ENCODE measurements at regions not wholly inside any gene's neighbourhood (a gene's known extent, or its start where the extent isn't known, plus 50 kb on each side); places are given as distances from the start of the nearest gene placed in this dataset.

DNA sequence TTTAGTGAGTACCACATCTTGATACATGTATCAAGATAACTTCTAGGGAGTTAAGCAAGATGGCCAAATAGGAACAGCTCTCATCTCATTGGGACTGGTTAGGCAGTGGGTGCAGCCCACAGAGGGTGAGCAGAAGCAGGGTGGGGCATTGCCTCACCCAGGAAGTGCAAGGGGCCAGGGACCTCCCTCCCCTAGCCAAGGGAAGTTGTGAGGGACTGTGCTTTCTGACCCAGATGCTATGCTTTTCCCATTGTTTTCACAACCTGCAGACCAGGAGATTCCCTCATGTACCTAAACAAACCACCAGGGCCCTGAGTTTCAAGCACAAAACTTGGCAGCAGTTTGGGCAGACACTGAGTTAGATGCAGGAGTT is 665.0 kb upstream of the CBLB start:
- no peak for DNase-seq (ENCODE audit: low read depth)

DNA sequence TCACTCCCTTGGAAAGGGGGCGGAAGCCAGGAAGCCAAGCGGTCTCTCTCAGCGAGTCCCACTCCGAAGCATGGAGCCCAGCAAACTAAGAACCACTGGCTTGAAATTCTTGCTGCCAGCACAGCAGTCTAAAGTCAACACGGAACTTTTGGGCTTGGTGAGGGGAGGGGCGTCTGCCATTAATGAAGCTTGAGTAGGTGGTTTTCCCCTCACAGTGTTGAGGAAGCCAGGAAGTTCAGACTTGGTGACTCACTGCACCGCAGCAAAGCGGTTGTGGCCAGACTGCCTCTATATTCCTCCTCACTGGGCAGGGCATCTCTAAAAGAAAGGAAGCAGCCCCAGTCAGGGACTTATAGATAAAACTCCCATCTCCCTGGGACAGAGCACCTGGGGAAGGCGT is 665.4 kb upstream of the CBLB start:
- DNase-seq (ENCODE audit: low read depth): peak; percentile 35

DNA sequence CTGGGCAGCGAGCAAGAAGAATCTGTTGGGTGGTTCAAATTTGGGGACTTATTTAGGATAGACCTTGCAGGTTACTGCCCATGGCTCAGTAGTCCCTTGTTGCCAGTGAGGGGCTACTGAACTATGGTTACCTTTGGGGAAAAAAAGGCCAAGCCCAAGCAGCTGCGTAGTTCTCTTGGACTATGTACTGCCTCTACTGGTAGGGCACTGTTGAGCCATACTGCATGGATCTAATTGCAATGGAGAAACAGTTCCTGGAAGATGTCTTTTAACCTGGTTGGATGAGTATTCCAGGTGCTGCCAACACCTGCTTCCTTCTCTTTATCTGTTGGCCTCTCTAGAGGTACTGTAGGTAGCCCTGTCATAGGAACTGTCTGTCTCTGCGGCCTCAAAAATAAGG is 671.9 kb upstream of the CBLB start:
- DNase-seq (ENCODE audit: low read depth): no peak

DNA sequence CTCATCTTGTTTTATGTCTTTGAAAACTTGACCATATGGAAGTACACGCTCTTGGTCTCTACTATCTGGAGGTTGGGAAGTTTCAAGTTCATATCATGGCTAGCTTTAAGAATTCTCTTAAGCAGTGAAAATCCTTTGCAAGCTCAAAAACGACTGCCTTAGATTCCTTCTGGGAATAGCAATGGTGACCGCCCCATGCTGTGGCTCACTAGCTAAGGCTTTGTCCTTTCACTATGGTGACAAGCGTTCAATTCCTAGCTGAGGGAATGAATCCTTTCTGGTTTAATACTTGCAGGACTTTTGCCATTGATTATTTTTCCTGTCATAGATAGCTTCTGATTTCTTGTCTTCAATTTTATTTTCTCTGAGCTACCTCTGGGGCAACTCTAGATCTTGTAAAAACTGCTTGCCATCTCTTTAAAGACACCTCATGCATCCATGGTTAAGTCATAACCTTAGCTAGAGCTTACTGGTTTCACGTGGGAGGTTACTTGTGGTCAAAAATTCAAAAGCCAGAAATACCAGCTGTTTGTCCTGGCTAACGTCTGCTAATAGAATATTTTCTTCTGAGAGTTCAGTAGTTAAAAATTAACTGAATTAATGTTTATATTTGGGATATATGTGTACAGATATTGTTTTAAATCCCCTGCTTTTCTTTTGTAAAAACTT is 673.4 kb upstream of the CBLB start:
- DNase-seq (ENCODE audit: low read depth): no peak

DNA sequence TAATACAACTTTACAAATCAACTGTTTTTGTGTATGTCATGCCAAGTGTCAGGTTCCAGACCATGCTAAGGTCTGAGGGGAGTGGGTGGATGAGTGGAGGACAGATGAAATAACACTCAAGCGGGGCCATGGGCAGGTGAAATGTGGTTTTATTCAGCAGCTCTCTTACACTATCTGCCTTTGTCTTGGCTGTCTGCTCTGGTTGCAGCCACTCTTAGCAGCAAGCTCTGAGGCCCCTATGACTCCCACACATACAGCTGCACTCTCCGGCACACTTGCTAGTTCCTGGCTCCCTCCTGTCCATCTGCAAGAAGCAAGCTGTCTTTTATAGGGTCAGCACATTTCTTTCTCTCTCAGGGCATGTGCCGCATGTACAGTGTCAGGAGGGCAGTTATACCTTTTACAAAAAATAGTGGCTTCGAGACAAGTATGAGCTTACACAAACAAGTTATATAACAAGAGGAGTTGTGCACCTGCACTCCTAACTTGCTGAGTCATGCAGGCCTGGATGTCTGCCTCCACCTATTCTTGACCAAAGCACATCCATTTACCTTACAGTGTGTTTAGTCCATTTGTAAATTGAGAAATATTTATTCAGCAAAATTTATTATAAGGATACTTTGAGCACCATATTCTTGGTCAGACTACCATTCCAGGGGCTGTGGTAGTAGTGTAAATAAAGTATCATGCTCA is 683.7 kb upstream of the CBLB start:
- DNase-seq (ENCODE audit: low read depth): no peak

DNA sequence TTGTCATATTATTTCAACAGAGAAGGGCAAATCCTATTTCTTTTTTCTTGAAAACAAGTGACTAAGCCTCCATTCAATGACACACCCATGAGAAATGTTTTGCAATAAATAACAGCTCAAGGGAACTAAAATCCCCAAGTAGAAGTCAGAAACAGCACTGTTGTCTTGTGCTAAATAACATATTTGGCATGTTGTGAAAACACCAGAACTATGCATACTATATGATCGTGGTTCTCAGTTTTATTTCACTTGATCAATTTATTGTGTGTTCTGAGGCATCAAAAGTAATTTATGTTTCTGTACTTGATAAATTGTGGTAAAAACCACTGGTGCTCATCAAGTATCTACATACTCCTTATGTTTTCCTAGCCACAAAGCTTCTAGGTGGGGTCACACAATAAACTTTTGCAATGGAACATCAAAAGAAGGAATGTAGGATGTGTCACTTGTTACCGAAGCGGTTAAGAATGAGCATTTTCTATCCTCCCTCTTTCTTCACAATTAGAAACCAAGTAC is 691.7 kb upstream of the CBLB start:
- DNase-seq (ENCODE audit: low read depth): no peak

DNA sequence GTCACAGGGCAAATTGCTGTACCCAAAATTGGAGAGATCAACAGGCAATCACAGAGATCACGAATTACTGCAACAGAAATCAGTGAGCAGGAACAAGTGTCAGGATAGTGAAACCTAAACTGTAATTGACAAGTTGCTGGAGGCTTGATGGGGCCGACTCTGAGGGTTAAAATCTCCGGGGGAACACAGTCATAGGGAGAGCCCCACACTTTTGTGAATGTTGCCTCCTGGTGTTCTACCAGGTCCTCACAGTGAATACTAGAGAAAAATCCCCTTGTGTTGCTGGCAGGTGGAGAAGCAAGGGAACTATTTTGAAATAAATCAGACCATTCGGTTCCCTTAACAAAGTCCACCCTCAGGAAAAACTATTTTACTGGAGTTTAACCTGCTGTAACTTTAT is 697.5 kb upstream of the CBLB start:
- no peak for DNase-seq (ENCODE audit: low read depth)

DNA sequence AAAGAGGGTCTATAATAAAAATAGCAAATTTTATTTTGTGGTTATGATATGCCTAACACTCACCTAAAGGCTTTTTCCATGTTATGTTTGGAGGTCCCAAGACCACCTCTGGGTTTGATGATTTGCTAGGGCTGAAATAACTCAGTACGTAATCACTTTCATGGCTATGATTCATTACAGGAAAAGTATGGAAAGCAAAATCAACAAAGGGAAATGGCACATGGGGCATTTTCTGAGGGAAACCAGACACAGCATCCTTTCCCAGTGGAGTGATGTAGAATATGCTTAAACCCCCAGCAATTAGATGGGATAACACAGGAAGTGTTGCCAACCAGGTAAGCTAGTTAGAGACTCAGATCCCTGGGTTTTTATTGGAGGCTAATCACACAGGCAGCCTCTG is 701.6 kb upstream of the CBLB start:
- no peak for DNase-seq (ENCODE audit: low read depth)

DNA sequence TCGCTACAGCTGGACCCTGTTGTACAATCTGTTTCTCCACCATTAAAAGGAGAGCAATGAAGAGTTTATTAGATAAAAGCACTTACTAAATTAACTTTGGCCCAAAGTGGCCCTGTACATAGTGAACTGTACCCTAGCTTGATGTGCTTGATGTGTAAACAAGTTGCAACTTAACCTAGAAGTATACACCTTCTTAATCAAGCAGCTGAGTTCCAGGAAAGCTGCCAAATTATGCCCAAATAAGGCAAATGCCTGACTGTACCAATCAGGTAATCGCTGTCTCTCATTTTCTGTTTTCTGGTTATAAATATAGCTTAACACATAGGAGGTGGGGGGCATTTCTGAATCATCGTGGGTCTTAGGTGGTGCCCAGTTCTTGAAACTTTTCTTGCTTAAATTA is 704.8 kb upstream of the CBLB start:
- DNase-seq (ENCODE audit: low read depth): no peak

DNA sequence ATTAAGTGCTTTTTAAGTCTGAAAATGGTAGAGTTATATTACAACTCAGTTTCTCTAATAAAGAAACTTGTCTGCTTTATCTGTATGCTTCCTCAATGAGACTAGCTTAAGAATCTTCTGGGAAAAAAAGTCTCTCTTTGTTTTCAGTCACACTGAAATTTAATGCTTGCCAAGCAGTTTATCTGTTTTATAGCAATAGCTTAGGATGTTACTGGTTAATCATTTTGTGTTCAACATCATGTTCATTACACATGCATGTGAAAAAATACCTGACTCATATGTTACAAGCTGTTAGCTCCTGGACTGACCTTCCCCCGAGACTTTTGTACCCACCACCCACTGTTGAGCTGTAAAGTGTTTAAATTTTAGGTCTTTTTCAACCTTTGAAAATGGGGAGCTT is 706.2 kb upstream of the CBLB start:
- DNase-seq (ENCODE audit: low read depth): no peak

DNA sequence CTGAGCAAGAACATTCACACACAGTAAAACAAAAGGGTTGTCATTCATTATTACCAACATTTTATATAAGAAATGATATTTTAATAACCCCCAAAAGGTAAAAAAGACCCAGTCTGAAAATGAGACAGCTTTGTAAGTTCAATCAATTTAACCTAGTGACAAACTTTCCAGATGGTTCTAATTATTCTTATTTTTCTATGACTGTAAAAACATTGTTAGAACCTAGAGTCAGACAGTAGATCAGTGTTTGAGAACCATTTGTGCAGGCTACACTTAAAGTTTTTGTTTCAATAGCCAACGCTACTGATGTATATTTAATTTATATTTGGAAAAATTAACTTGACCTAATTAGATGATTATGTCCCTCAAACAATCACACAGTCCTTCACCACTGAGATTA is 708.4 kb upstream of the CBLB start:
- no peak for DNase-seq (ENCODE audit: low read depth)

DNA sequence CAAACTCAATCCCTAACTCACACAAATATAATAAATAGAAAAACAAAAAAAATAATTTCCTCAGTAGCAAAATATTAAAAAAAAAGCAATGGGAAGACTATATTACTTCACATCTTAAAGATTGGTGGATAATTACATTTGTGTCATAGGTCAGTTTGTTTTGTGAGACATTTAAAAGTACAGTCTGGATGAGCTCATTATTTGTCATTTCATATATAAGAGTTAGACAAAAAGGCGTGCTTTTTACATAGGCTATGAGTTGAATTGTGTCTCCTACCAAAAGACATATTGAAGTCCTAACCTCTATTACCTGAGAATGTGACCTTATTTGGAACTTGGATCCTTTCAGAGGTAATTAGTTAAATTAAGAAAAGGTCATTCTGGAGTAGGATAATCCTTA is 710.1 kb upstream of the CBLB start:
- DNase-seq (ENCODE audit: low read depth): no peak

DNA sequence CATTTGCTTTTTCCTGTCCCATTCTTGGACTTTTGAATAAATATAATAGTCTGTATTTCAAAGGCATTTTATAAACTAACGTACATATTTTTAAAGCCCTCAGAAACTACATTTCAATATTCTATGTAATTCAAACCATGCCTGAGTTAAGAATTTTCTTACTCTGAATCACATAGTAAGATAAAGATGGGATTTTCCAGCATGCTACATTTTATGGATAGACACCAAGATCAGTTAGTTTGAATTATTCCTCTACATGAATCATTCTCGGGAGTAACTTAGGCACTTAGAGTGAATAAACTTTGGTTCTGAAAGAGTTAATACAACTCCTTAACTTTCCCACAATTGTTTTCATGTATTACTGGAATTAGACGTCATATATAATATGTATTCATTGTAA is 713.3 kb upstream of the CBLB start:
- DNase-seq (ENCODE audit: low read depth): no peak

DNA sequence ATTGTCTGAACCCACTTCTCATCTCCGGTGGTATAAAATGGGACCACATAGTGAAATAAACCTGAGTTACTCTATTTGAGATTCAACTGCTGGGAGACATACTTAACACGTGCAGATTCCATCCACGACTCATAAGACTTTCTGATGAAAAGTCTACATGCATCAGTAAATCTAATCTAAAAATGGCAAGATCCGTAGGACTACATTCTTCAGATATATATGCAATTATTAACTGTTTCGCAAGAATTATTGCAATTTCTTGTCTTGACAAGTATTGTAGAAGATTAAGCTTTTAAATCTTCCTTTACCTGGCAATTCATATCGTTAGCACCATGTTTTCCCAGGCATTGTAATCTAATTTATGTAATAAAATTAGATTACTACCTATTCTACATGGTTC is 718.7 kb upstream of the CBLB start:
- DNase-seq (ENCODE audit: low read depth): no peak

DNA sequence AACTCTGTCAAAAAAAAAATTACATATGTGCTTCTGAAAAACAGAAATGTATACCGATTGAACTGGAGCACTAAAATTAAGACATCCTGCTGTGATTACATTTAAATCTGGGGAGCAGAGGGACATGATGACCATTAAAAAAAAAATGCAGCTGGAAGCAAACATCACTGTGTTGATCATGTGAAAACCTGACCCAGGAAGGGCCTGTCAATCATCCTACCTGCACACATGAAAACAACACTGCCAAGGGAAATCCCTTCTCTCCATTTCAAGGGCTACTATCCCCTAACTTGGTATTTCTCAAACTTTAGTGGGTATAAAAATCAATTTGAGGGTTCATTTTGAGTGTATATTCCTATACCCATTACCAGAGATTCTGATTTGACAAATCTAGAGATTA is 719.9 kb upstream of the CBLB start:
- no peak for DNase-seq (ENCODE audit: low read depth)

DNA sequence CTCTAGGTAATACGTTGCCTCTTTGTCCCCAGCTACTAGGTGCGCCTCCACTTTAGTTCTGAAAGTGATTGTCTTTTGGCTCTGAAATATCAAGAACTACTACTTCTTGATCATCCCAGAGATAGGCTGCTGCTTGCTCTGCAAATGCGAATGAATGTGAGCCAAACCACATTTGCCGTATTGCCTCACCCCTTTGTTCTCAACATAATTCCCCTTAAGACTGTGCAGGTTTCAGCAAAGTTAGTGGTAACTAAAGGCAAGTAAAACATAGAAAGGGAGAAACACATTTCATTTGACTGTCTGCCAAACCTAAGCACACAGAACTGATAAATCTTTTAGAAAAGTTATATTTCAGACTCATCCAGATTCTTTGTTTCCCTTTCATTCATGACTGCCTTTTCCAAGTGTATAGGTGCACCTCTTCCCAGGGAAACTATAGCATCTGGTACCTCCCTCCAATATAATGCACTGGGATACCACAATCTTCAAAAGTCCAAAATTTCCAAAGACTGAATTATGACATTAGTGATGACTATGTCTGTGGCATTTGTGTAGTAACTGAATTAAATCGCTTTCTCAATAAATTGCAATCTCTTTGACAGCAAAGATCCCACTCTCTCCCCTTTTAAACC is 720.6 kb upstream of the CBLB start:
- no peak for DNase-seq (ENCODE audit: low read depth)

DNA sequence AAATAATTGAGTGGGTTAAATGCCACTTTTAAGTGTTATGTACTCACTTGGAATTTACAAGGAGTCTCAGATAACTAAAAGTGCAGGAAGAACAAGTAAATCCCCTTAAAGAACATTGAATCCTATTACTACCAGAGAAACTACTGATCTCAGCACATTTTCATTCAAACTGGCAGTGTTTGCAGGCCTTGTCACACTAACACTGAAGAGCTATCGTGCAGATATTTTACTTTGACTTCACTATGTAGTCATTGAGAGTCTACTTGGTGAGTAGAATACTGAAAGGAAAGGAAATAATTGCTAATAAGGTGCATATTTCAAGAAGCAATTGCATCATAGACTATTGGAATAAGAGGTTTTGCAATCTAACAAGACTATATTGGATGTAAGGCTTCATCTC is 721.4 kb upstream of the CBLB start:
- no peak for DNase-seq (ENCODE audit: low read depth)

DNA sequence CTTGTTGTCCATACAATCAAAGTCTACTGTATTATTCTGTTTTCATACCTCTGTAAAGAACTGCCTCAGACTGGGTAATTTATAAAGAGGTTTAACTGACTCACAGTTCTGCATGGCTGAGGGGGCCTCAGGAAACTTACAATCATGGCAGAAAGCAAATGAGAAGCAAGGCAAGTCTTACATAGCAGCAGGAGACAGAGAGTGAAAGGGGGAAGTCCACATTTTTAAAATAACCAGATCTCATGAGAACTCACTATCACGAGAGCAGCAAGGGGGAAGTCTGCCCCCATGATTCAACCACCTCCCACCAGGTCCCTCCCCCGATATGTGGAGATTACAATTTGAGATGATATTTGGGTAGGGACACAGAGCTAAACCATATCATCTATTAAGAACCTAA is 724.6 kb upstream of the CBLB start:
- no peak for DNase-seq (ENCODE audit: low read depth)

DNA sequence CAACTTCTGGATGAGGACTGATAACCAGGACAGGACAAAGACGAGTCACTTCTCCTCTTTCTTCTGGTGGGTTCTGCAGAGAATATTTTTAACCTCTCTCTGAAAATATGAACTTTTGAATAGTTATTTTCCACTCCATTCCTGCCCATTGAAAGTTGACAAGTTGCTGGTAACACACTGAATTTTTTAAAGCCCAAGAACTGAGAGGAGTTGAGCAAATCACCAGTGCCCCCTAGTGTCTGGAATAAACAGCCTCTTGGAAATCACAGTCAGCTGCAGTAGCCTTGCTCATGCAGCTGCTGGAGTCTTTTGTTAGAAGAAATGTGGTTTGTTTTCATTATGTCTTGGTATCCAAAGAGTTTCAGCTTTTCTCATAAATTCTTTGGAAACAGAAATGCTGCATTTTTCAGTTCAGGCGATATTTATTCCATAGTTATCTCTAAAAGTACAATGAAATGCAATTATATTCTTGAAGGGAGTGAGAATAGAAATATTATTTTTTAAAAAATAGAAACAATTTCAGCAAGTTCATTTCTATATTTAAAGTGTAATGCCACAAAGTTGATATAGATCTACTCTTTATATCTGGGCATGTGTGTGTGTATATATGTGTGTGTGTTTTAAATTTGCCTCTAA is 741.0 kb upstream of the CBLB start:
- peak; percentile 33 for DNase-seq (ENCODE audit: low read depth)

DNA sequence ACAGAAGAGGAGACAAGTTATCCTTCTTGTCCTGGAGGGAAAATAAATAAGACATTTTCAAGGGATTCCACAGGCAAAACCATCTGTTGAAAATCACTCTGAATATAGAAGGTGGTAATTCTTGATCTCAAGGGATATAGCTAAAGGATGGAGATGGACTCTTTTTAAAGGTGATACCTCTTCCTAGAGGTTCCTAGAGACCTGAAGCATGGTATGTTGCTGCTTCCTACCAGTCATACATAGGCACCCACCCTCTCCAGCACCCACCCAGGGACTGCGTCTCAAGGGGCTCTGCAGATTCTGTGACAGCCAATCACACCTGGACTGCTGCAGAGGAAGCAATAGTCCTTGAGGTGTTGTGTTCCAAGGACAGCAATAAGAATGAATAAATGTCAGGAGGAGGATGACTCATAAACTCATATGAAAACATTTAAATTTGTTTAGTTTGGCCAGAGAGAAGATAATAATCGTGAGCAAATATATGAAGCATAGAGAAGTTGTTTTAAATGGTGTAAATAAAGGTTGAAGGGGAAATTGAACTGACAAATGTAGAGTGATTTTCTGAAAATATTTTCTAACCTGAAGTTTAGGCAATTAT is 741.6 kb upstream of the CBLB start:
- no peak for DNase-seq (ENCODE audit: low read depth)

DNA sequence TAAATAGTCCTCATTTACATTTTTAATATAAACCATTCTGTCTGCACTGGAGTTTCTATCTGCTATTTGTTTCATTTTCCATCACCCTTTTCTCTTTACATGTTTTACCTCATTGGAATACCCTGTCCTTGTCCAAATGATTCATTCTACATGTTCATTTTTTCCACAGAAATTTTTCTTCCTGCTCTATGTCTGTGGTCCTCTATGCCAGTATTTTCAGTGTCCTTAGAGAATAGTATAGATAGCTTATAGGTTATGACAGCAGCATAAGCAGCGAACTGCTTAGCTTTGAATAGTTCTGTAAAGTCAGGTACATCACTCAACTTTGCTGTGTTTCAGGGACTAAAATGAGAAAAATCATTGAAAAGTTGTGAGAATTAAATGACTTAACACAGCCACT is 742.3 kb upstream of the CBLB start:
- DNase-seq (ENCODE audit: low read depth): no peak

DNA sequence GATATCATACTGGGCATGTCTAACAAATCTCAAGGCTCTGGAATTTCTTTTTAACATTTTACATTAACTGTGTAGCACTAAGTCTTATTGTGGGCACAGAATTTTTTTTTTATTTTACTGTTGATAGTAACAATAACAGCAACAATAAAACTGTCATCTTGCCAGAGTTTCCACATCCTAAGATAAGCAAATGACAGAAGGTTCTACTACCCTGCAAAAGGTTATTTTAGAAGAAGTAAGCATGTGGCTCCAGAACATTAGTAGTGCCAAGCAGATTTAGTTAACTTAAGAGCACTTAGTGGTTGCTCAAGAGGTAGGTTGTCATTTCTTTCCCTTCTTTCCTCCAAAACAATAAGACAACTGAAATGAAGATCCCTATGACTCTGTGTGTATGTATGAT is 743.0 kb upstream of the CBLB start:
- no peak for DNase-seq (ENCODE audit: low read depth)

DNA sequence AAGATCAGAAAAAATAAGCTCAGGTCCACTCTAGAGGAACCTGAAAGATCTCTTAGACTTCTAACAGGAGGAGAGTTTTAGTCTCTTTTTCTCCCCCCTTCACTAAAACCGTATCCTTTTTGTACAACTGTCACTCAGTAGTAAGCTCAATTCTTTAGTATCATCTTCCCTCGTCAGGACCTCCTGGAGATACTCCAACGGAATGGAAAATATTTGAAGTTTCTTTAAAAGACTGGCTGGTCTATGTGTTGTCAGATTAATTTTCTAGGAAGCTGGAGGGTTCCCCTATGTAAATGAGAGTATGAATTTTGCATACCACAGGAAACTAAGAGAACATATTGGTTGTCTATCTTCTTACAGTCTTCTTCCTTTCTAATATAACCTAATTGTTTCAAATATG is 747.7 kb upstream of the CBLB start:
- DNase-seq (ENCODE audit: low read depth): no peak

Data from stimulated activated CD8-positive, alpha-beta memory T cell treated with anti-CD3 and anti-CD28 coated beads, Interleukin-4, amount 100 ng/mL, for 24 hours (primary cell).